Activated T-cell treated with anti-CD3 and anti-CD28 coated beads for 48 hours (primary cell): ENCODE measurements at regions not wholly inside any gene's neighbourhood (a gene's known extent, or its start where the extent isn't known, plus 50 kb on each side); places are given as distances from the start of the nearest gene placed in this dataset.
"Not testable (repeated sequence)": the region's sequence is repeated elsewhere in the genome, so short reads cannot be mapped to it uniquely, and the experiment has no call there.

ENCODE experiments used
- DNase-seq: peaks from one replicate; pipeline ENCODE4 v3.0.0-alpha.2; 2020; ENCODE audit warnings: low read depth

DNA sequence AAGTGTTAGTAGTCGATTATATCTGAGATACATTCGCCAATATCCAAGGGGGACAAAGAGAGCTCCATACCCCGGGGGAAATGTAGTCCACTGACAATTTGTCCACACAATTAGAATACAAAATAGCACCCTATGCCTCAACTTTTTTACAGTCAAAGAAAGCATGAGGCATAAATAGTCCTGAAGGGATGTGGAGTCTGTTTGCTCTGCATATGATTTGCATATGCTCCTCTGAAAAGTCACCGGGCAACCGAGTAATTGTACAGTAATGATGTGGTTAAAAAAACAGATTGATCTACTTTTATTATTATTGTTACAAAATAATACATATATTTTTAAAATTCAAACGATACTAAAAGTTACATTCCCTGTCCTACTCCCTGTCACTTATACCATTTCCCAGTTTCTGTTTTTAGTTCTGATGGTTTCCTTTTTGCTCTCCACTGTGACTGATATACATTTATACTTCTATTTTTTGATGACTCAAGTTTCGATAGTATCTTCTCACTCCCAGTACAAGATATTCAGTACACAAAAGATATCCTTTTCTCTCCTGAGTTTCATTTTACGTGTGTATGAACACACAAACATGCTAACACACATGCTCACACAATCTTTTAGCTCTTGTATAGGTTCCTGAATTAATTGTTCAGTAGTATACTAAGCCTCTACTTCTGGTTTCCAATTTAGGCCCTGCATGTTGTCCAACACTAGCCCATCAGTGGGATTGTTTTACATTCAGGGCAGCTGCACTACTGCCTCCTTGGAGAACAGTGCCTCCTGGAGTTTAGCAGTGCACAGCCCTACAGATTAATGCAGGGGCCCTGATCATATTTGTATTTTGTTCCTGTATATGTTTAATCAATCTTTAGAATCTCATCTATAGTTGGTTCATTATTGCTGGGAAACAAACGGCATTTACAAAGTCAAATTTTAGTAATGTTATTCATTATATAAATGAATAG, 130.9 kb downstream of the TES start:
- no peak for DNase-seq

- DNase-seq: no peak
Measured at GRCh38 chr7:116342125-116342524, 131.8 kb downstream of the TES start.

- no peak for DNase-seq
Measured at GRCh38 chr7:116347151-116347832, 137.0 kb downstream of the TES start.

DNA sequence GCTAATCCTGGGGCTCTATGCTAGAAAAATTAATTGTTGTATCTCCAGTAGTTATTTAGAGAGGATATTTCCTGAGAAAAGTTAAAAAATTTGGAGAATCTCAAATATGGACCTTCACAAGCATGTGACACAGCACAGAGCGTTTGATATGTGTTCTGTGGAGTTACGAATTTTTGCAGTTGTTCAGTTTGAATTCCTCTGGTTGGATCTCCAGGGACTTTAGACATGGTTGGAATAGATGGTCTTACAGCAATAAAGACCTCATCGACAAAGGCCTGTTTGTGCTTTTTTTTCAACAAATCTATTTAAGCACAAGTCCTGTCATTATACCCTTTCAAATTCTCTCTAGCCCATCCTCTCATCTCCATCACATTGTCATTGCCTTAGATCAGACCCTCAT, 138.0 kb downstream of the TES start:
- DNase-seq: no peak

GRCh38 chr7:116351966-116352365, 141.6 kb downstream of the TES start:
- DNase-seq: no peak

- DNase-seq: no peak
Measured at GRCh38 chr7:116353647-116354046, 143.3 kb downstream of the TES start.

GRCh38 chr7:116354171-116354545, 143.8 kb downstream of the TES start:
- DNase-seq: no peak

GRCh38 chr7:116354546-116355423, 144.4 kb downstream of the TES start:
- no peak for DNase-seq

GRCh38 chr7:116355424-116355765, 144.1 kb upstream of the CAV2 start:
- no peak for DNase-seq

DNA sequence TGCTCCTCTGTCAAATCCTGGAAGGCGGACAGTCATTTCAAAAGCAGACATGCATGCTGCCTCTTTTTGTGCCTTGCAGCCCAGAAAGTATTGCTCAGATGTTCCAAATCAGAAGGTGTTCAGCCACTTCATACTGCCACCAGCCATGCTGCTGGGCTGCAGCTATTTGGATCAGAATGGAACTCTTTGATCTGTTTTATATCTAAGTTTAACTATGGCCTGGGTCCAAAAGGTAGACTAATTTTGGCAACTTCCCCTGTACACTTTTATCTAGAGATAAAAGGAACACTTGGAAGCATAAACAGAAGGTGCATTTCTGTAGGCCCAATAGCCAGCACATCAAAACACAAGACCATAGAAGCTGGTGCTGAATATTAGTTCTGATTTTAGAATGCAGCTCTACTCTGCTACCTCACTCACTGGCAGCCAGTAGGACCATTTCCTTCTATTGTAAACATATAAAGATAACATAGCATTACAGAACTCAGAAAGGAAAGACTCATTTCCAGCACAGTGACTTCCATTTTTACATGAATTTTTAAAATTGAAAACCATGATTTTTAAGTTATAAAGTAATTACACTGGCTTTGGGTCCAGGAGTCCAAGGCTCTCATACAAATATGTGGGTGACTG, 143.1 kb upstream of the CAV2 start:
- no peak for DNase-seq

GRCh38 chr7:116356979-116357378, 142.6 kb upstream of the CAV2 start:
- DNase-seq: no peak

DNA sequence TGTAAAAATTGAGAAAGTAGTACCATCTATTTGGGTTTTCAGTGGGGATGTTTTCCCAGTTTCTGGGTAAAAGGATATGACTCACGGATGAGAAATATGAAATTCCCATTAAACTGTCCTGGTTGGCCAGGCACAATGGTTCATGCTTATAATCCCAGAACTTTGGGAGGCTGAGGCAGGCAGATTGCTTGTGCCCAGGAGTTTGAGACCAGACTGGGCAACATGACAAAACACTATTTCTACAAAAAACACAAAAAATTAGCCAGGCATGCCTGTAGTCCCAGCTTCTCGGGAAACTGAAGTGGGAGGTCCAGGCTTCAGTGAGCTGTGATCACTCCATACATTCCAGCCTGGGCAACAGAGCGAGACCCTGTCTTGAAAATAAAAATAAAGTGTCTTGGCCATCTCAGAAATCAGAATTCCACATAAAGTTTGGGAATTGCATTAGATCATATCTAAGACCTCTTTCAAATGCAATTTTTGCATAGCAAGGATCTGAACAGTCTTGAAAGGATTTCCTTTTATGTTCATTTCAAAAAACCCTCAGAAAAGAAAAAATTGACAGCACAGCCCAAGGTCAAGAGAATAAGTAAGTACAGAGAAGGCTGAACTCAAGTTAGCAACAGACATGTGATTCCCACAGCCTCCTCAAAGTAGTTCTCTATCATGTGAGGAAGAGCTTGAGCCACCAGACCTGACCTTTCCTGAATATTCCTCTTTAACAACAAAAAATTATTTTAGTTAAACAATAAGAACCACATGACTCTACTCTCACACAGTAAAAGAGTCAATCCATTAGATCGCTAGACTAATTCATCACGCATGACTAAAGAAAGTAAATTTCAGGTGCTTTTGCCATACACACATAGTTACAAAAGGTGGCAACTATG, 141.5 kb upstream of the CAV2 start:
- no peak for DNase-seq

- no peak for DNase-seq
Measured at GRCh38 chr7:116361767-116362166, 137.8 kb upstream of the CAV2 start.

GRCh38 chr7:116363637-116364432, 135.7 kb upstream of the CAV2 start:
- no peak for DNase-seq

DNA sequence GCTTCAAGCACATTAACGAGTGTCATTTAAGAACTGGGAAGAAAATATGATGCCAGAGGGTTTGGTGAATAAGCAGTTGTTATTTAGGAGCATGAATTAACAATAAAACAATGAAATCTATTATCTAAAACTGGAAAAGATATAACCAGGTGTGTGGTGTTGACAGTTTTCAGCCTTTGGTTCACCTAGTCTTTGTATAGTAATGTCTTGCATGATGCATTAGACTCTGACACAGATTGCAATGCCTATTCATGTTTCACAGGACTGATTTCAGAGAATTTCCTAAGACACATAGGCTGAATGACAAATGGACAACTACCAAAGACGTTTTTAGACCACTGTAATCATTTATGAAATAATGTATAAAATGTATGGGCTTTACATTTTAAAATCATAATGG, 135.1 kb upstream of the CAV2 start:
- DNase-seq: no peak

- DNase-seq: no peak
Measured at GRCh38 chr7:116365797-116366196, 133.7 kb upstream of the CAV2 start.

- DNase-seq: no peak
Measured at GRCh38 chr7:116367171-116367813, 132.2 kb upstream of the CAV2 start.

- no peak for DNase-seq
Measured at GRCh38 chr7:116368965-116369364, 130.6 kb upstream of the CAV2 start.

GRCh38 chr7:116371536-116371935, 128.0 kb upstream of the CAV2 start:
- DNase-seq: not testable (repeated sequence)

DNA sequence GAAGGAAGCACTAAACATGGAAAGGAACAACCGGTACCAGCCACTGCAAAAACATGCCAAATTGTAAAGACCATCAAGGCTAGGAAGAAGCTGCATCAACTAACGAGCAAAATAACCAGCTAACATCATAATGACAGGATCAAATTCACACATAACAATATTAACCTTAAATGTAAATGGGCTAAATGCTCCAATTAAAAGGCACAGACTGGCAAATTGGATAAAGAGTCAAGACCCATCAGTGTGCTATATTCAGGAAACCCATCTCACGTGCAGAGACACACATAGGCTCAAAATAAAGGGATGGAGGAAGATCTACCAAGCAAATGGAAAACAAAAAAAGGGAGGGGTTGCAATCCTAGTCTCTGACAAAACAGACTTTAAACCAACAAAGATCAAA, 126.3 kb upstream of the CAV2 start:
- not testable (repeated sequence) for DNase-seq
